ENCODE measurements at regions not wholly inside any gene's neighbourhood (a gene's known extent, or its start where the extent isn't known, plus 50 kb on each side); places are given as distances from the start of the nearest gene placed in this dataset.

- H3K9me3 ChIP-seq = no peaks in the 10 kb centered on the region
- no peaks in the 10 kb centered on the region for H3K4me1 ChIP-seq
- H3K27me3 ChIP-seq = no peaks in the 10 kb centered on the region
- H3K4me3 ChIP-seq = no peak overlapping the region
- WGBS = 60% methylated on average over 4 of the region's 4 CpGs
- TF ChIP-seq POLR2A (IDR thresholded peaks at IDR 0.05; ENCODE audit: low read depth) = no peak
- TF ChIP-seq POLR2AphosphoS5 (IDR thresholded peaks at IDR 0.05) = no peak
- TF ChIP-seq EP300 (IDR thresholded peaks at IDR 0.05) = no peak
- TF ChIP-seq, protein P1, sequence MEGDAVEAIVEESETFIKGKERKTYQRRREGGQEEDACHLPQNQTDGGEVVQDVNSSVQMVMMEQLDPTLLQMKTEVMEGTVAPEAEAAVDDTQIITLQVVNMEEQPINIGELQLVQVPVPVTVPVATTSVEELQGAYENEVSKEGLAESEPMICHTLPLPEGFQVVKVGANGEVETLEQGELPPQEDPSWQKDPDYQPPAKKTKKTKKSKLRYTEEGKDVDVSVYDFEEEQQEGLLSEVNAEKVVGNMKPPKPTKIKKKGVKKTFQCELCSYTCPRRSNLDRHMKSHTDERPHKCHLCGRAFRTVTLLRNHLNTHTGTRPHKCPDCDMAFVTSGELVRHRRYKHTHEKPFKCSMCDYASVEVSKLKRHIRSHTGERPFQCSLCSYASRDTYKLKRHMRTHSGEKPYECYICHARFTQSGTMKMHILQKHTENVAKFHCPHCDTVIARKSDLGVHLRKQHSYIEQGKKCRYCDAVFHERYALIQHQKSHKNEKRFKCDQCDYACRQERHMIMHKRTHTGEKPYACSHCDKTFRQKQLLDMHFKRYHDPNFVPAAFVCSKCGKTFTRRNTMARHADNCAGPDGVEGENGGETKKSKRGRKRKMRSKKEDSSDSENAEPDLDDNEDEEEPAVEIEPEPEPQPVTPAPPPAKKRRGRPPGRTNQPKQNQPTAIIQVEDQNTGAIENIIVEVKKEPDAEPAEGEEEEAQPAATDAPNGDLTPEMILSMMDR (IDR thresholded peaks at IDR 0.05) = no peak
- DNase-seq (ENCODE audit: extremely low spot score) = no peak
- H3K27ac ChIP-seq (replicated peaks in 1 of 4) = no peak overlapping the region
- intact Hi-C loops (cut with DNase I) = no loop called here
- H3K36me3 ChIP-seq = no peaks in the 10 kb centered on the region
Observed at GRCh38 chr16:79715061-79715460, 114.5 kb upstream of the MAF start.

GRCh38 chr16:79714440-79714839 lies 113.9 kb upstream of the MAF start:
- TF ChIP-seq, protein P1 (IDR thresholded peaks at IDR 0.05) = no peak
- TF ChIP-seq POLR2A (IDR thresholded peaks at IDR 0.05; ENCODE audit: low read depth) (no peak), EP300 (IDR thresholded peaks at IDR 0.05) (no peak), POLR2AphosphoS5 (IDR thresholded peaks at IDR 0.05) (no peak)
- no peak overlapping the region for H3K4me3 ChIP-seq
- H3K4me1 ChIP-seq = no peaks in the 10 kb centered on the region
- no peak for DNase-seq (ENCODE audit: extremely low spot score)
- intact Hi-C loops (cut with DNase I) = no loop called here
- H3K9me3 ChIP-seq = no peaks in the 10 kb centered on the region
- H3K36me3 ChIP-seq = no peaks in the 10 kb centered on the region
- H3K27ac ChIP-seq (replicated peaks in 1 of 4) = no peak overlapping the region
- 100% methylated on average over 1 of the region's 1 CpG for WGBS
- no peaks in the 10 kb centered on the region for H3K27me3 ChIP-seq

DNA sequence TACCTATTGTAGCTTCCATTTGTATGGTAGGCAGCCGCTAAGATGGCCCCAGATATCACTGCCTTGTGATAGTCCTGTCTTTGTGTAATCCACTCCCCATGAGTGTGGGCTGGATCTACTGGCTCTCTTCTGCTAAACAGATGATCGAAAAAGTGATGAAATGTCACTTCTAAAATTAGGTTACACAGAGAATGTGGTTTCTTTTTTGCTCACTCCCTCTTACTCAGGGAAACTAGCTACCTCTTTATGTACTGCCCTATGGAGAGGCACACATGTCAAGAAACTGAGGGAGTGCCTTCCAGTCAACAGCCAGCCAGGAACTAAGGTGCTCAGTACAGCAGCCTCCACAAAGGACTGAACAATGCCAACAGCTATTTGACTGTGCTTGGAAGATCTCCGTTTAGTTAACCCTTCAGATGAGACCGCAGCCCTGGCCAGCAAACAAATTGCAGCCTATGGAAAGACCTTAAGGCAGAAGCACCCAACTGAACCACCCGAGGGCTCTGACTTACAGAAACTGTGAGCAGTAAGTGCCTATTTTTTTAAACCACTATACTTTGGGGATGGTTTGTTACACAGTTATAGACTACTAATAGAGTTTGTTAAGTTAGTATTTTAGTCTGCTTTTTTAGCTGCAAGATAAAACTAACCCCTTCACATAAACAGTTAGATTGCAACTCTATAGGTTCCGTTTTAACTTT lies 113.2 kb upstream of the MAF start:
- WGBS = 78% methylated on average over 6 of the region's 6 CpGs
- Histone ChIP-seq H3K36me3 (no peaks in the 10 kb centered on the region), H3K9me3 (no peaks in the 10 kb centered on the region), H3K4me1 (no peaks in the 10 kb centered on the region), H3K27me3 (no peaks in the 10 kb centered on the region), H3K27ac (replicated peaks in 1 of 4) (no peak overlapping the region), H3K4me3 (no peak overlapping the region)
- intact Hi-C loops (cut with DNase I) = no loop called here
- DNase-seq (ENCODE audit: extremely low spot score) = no peak
- TF ChIP-seq, protein P1 (IDR thresholded peaks at IDR 0.05) = no peak
- TF ChIP-seq POLR2A (IDR thresholded peaks at IDR 0.05; ENCODE audit: low read depth) (no peak), POLR2AphosphoS5 (IDR thresholded peaks at IDR 0.05) (no peak), EP300 (IDR thresholded peaks at IDR 0.05) (no peak)

DNA sequence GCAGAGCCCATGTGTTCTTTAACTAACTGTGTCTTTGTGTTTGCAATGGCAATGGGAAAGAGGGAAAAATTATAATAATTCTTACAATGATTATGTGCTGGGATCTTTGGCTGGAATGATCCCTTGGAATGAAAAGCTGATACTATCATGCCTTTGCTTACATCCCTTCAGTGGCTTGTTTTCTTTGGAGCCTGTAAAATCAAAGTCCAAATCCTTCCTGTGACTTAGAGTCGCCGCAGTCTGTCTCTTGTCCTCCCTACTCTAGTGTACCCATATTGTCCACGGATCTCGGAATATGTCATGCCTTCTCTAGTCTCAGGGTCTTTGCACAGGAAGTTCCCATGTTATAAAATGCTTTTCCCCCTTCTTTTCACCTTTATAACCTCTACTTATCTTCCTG lies 111.7 kb upstream of the MAF start:
- 93% methylated on average over 4 of the region's 4 CpGs for WGBS

More for the DNA sequence above, 111.7 kb upstream of the MAF start:
- no peak for DNase-seq (ENCODE audit: extremely low spot score)
- intact Hi-C loops (cut with DNase I) = no loop called here
- Histone ChIP-seq H3K4me3 (no peak overlapping the region), H3K9me3 (no peaks in the 10 kb centered on the region), H3K27ac (replicated peaks in 1 of 4) (no peak overlapping the region), H3K36me3 (no peaks in the 10 kb centered on the region), H3K4me1 (no peaks in the 10 kb centered on the region), H3K27me3 (no peaks in the 10 kb centered on the region)
- TF ChIP-seq EP300 (IDR thresholded peaks at IDR 0.05) (no peak), POLR2A (IDR thresholded peaks at IDR 0.05; ENCODE audit: low read depth) (no peak), POLR2AphosphoS5 (IDR thresholded peaks at IDR 0.05) (no peak)
- TF ChIP-seq, protein P1 (IDR thresholded peaks at IDR 0.05) = no peak

All from esophagus muscularis mucosa (tissue), 4 donors.